Mesothelial cell of epicardium (in vitro differentiated cells): ENCODE measurements at regions not wholly inside any gene's neighbourhood (a gene's known extent, or its start where the extent isn't known, plus 50 kb on each side); places are given as distances from the start of the nearest gene placed in this dataset.
"Not testable (repeated sequence)": the region's sequence is repeated elsewhere in the genome, so short reads cannot be mapped to it uniquely, and the experiment has no call there.

Source experiments
- DNase-seq, 2 experiments: peaks; one replicate each; pipeline ENCODE4 v3.0.0; 2021; ENCODE audit warnings: low spot score in 2 of 2; ENCODE audit not compliant: unreplicated experiment in 2 of 2
- H3K27ac Mint-ChIP-seq: 2 replicates; pipeline ENCODE4 v1.8.0; 2021; ENCODE audit warnings: mixed read lengths
- H3K27me3 Mint-ChIP-seq: 2 replicates; pipeline ENCODE4 v1.8.0; 2021; ENCODE audit warnings: low read depth, mixed read lengths
- H3K36me3 Mint-ChIP-seq: 2 replicates; pipeline ENCODE4 v1.8.0; 2021; ENCODE audit warnings: mixed read lengths
- H3K4me1 Mint-ChIP-seq: 2 replicates; pipeline ENCODE4 v1.8.0; 2021; ENCODE audit warnings: mixed read lengths
- H3K4me3 Mint-ChIP-seq: 2 replicates; pipeline ENCODE4 v1.8.0; 2021; ENCODE audit warnings: mild to moderate bottlenecking, moderate library complexity, mixed read lengths
- H3K9me3 Mint-ChIP-seq: 2 replicates; pipeline ENCODE4 v1.8.0; 2021; ENCODE audit warnings: mixed read lengths
- TF ChIP-seq, protein P1 (sequence below): fragments of 200-600 bp; sonication (generic); IDR thresholded peaks from one replicate; pipeline ENCODE4 v1.5.0; 2021; ENCODE audit warnings: antibody characterized with exemption; ENCODE audit not compliant: unreplicated experiment

DNA sequence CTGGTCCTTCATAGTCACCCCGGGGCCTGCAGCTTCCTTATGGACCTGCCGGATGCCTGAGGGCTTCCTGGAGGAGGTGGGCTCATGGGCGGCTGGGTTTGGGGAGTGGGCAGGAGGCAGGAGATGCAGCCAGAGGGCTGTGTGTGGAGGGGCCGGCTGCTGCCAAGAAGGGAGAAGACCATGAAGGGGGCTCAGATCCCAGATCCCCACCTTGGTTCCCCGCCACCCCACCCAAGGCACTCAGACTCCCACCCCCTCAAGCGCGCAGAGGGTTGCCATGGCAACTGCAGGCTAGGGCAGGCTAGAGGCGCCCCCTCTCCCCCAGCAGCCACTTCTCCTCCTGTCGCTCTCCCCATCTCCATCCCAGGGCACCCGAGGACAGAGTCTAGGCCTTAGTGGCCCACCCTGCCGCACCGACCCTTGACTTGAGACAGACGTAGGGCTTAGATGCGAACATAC lies 104.5 kb downstream of the CRLF3 start:
- Mint-ChIP-seq H3K4me1 (no peaks in the 10 kb centered on the region), H3K9me3 (no peaks in the 10 kb centered on the region), H3K27ac (no peak overlapping the region), H3K36me3 (peaks cover 17% of the 10 kb centered on the region), H3K4me3 (no peak overlapping the region), H3K27me3 (no peaks in the 10 kb centered on the region)
- peak in 1 of 2 experiments; percentile 13 for DNase-seq
- TF ChIP-seq, protein P1, sequence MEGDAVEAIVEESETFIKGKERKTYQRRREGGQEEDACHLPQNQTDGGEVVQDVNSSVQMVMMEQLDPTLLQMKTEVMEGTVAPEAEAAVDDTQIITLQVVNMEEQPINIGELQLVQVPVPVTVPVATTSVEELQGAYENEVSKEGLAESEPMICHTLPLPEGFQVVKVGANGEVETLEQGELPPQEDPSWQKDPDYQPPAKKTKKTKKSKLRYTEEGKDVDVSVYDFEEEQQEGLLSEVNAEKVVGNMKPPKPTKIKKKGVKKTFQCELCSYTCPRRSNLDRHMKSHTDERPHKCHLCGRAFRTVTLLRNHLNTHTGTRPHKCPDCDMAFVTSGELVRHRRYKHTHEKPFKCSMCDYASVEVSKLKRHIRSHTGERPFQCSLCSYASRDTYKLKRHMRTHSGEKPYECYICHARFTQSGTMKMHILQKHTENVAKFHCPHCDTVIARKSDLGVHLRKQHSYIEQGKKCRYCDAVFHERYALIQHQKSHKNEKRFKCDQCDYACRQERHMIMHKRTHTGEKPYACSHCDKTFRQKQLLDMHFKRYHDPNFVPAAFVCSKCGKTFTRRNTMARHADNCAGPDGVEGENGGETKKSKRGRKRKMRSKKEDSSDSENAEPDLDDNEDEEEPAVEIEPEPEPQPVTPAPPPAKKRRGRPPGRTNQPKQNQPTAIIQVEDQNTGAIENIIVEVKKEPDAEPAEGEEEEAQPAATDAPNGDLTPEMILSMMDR: no peak

DNA sequence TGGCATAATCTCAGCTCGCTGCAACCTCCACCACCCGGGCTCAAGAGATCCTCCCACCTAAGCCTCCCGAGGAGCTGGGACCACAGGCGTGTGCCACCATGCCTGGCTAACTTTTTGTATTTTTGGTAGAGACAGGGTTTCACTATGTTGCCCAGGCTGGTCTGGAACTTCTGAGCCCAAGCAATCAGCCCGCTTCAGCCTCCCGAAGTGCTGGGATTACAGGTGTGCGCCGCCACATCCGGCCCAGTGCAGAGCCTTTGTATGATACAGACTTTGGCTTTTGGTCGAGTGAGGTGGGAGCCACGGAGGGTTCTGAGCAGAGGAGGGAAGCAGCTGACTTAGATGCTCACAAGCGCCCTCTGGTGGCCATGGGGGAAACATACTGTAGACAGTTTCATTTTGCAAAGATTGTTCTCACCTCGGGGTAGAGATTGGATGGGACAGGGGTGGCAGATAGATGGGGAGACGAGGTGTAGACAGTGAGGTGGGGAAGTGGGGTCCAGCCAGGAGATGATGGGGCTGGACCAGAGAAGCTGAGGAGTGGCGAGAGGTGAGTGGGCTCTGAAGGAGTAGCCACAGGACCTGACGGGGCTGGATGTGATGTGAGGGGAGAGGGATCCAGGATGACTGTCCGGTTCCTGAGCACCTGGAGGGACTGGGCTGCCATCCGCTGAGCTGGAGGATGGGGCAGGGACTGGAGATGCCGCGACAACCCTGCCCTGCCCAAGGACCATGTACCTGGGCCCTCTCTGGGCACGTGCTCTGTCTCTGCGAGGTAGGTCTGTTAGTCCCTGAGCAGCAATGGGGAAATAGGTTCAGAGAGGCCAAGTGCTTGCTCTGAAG lies 105.1 kb downstream of the CRLF3 start:
- not testable (repeated sequence) for H3K9me3 Mint-ChIP-seq, H3K27me3 Mint-ChIP-seq, H3K4me3 Mint-ChIP-seq, H3K4me1 Mint-ChIP-seq
- TF ChIP-seq, protein P1: peak; percentile 75
- DNase-seq: peak in 1 of 2 experiments; percentile 73
- Mint-ChIP-seq H3K36me3 (peaks cover 17% of the 10 kb centered on the region), H3K27ac (peak overlapping the region; percentile 4)

DNA sequence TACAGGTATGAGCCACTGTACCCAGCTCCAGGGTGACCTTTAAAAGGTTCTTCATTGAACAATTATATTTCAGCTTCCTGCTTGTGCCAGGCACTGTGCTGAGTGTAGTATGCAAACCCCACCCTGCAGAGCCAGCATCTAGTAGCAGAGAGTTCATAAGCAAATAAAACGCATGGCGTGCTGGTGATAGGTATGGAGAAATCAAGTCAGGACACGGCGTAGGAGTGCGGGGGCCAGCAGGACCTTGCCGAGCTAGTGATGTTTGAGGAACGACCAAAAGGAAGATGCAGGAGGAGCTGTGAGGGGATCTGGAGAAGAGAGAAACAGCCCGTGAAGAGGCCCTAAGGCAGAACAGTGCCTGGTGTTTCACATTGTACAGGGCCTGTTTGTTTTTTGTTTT lies 105.8 kb downstream of the CRLF3 start:
- H3K4me3 Mint-ChIP-seq, H3K4me1 Mint-ChIP-seq, H3K9me3 Mint-ChIP-seq, DNase-seq, H3K27me3 Mint-ChIP-seq: not testable (repeated sequence)
- Mint-ChIP-seq H3K27ac (peak overlapping the region; percentile 22), H3K36me3 (peaks cover 12% of the 10 kb centered on the region)

DNA sequence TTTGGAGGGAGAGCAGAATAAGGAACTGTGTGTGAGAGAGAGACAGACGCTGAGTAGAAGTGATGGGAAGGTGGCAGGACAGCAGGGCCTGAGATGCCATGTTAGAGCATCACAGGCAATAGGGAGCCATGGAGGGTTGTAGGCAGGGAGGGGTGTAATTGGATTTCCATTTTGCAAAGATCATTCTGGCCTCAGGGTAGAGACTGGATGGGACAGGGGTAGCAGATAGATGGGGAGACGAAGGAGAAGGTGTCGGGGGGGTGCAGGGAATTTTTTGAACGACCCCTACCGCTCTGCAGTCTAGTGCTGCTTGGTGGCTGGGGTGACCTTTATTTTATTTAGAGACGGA lies 106.4 kb downstream of the CRLF3 start:
- Mint-ChIP-seq H3K27ac (peak overlapping the region; percentile 10), H3K36me3 (peaks cover 12% of the 10 kb centered on the region)
- not testable (repeated sequence) for H3K9me3 Mint-ChIP-seq, H3K4me1 Mint-ChIP-seq, H3K27me3 Mint-ChIP-seq, H3K4me3 Mint-ChIP-seq, DNase-seq

DNA sequence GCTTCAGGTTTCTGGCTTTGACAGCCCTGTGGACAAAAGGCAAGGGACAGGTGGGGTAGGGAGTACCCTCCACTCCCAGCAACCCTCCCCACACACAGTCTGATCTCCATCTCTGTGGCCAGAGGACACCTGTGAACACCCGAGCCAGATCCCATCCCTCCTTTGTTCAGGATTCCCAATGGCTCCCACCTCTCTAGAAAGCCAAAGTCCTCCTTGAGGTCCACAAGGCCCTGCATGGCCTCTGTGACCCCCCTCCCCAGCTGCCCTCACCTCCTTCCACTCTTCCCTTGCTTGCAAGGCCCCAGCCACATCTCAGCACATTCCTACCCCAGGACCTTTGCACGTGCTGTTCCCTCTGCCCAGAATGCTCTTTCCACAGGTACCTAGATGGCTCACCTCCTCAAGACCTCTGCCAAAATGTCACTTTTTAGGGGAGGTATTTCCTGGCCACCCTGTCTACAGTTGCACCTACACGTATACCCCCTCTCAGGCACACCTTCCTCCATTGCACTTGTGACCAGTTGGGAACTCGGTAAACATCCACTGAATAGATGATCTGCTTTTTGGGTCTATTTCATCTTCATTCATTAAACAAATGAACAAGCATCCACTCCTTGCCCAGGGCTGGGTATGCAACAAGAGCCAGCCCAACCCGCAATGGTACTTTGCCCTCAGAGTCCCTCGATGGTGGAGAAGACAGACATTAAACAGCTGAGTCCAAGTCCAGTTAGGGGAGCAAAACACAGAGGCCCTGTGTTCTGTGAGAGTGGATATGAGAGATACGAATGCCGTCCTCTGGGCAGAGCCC lies 107.0 kb downstream of the CRLF3 start:
- Mint-ChIP-seq H3K36me3 (peaks cover 12% of the 10 kb centered on the region), H3K27me3 (no peaks in the 10 kb centered on the region), H3K4me1 (no peaks in the 10 kb centered on the region), H3K4me3 (no peak overlapping the region), H3K9me3 (no peaks in the 10 kb centered on the region), H3K27ac (no peak overlapping the region)
- TF ChIP-seq, protein P1: no peak
- no peak for DNase-seq

DNA sequence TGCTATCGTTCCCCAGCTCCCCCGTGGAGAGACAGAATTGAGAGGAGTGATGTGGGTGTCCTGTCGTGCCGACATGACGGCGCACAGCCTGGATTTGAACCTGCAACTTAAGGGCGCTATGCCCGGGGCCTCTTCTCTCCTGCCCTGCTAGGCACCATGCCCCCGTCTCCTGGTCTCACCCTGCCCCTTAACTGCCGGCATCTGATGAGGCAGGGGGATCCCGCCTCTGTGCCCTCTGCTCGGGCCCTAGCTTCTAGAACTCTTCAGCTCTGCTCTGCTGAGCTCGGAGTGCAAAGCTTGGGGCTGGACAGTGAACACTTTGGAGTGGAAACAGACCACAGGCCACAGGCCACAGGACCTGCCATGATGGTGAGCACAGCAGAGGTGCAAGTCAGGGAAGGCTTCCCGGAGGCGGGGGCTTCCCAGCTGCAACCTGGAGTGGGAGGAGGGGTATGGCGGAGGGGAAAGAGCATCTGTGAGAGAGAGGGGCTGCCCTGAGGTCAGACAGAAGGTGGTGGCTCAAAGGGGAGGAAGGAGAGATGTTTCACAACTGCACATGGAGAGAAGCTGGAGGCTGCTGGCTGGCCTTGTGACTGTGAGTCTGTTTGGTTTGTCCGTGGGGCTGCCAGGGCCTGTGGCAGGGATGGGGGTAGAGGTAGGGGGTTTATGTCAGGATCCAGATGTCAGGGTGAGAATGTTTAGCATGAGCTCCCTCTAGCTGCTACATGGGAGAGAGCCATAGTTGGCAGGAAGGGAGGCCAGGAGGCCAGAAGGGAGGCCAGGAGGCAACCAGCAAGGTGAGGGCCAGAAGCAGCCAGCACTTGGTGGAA lies 107.8 kb downstream of the CRLF3 start:
- no peak for DNase-seq
- Mint-ChIP-seq H3K36me3 (peaks cover 12% of the 10 kb centered on the region), H3K27me3 (no peaks in the 10 kb centered on the region), H3K27ac (no peak overlapping the region), H3K9me3 (no peaks in the 10 kb centered on the region), H3K4me3 (no peak overlapping the region), H3K4me1 (peaks cover 2% of the 10 kb centered on the region)
- TF ChIP-seq, protein P1: no peak
